Mesothelial cell of epicardium (in vitro differentiated cells): ENCODE measurements at regions not wholly inside any gene's neighbourhood (a gene's known extent, or its start where the extent isn't known, plus 50 kb on each side); places are given as distances from the start of the nearest gene placed in this dataset.

Source experiments
- DNase-seq, 2 experiments: peaks; one replicate each; pipeline ENCODE4 v3.0.0; 2021; ENCODE audit warnings: low spot score in 2 of 2; ENCODE audit not compliant: unreplicated experiment in 2 of 2
- H3K27ac Mint-ChIP-seq: 2 replicates; pipeline ENCODE4 v1.8.0; 2021; ENCODE audit warnings: mixed read lengths
- H3K27me3 Mint-ChIP-seq: 2 replicates; pipeline ENCODE4 v1.8.0; 2021; ENCODE audit warnings: low read depth, mixed read lengths
- H3K36me3 Mint-ChIP-seq: 2 replicates; pipeline ENCODE4 v1.8.0; 2021; ENCODE audit warnings: mixed read lengths
- H3K4me1 Mint-ChIP-seq: 2 replicates; pipeline ENCODE4 v1.8.0; 2021; ENCODE audit warnings: mixed read lengths
- H3K4me3 Mint-ChIP-seq: 2 replicates; pipeline ENCODE4 v1.8.0; 2021; ENCODE audit warnings: mild to moderate bottlenecking, moderate library complexity, mixed read lengths
- H3K9me3 Mint-ChIP-seq: 2 replicates; pipeline ENCODE4 v1.8.0; 2021; ENCODE audit warnings: mixed read lengths
- TF ChIP-seq, protein P1 (sequence below): fragments of 200-600 bp; sonication (generic); IDR thresholded peaks from one replicate; pipeline ENCODE4 v1.5.0; 2021; ENCODE audit warnings: antibody characterized with exemption; ENCODE audit not compliant: unreplicated experiment

DNA sequence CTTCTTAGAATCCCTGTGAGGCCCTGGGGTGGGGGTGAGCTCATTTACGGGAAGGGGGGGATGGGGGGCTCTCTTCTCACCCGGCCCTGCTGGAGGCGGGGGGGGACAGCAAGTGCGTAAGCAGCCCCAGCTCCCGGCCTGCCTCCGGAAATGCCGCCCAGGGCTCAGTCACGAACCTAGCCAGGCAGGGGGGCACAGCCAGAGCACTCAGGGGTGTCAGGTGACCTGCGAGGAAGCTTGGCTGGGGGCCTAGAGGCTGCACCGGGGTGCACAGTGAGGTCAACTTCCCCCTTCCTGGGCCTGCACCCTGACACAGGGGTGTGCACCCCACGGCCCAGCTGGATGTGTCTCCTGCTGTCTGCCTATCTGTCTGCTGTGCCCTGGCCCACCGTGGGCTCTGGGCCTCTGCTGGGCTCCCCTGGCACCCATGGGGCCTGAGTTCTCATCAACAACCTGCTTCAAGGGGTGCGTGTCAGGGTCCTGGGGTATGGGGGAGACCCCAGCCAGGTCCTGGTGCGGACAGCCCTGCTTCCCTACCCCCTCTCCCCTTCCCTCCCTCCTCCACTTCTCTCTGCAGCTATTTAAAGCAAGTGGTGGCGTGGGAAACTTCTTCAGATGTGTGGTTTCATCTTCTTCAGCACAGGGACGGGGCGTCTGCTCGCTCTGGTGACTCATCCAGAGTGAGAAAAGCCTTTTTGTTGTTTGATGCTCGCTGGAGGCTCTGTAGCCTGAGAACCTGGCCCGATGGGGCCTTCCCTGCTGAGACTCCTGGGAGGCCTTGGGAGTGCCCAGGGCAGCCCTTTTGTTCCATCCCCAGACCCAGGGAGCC lies 92.5 kb upstream of the RUNX3 start:
- TF ChIP-seq, protein P1, sequence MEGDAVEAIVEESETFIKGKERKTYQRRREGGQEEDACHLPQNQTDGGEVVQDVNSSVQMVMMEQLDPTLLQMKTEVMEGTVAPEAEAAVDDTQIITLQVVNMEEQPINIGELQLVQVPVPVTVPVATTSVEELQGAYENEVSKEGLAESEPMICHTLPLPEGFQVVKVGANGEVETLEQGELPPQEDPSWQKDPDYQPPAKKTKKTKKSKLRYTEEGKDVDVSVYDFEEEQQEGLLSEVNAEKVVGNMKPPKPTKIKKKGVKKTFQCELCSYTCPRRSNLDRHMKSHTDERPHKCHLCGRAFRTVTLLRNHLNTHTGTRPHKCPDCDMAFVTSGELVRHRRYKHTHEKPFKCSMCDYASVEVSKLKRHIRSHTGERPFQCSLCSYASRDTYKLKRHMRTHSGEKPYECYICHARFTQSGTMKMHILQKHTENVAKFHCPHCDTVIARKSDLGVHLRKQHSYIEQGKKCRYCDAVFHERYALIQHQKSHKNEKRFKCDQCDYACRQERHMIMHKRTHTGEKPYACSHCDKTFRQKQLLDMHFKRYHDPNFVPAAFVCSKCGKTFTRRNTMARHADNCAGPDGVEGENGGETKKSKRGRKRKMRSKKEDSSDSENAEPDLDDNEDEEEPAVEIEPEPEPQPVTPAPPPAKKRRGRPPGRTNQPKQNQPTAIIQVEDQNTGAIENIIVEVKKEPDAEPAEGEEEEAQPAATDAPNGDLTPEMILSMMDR, result no peak
- no peaks in the 10 kb centered on the region for H3K27me3 Mint-ChIP-seq
- H3K4me1 Mint-ChIP-seq, result peaks cover 12% of the 10 kb centered on the region
- no peak for DNase-seq
- no peak overlapping the region for H3K4me3 Mint-ChIP-seq
- H3K36me3 Mint-ChIP-seq, result no peaks in the 10 kb centered on the region
- H3K9me3 Mint-ChIP-seq, result no peaks in the 10 kb centered on the region
- peak overlapping the region; percentile 47 for H3K27ac Mint-ChIP-seq

- no peak overlapping the region for H3K27ac Mint-ChIP-seq
- peaks cover 12% of the 10 kb centered on the region for H3K4me1 Mint-ChIP-seq
- no peaks in the 10 kb centered on the region for H3K36me3 Mint-ChIP-seq
- no peak overlapping the region for H3K4me3 Mint-ChIP-seq
- DNase-seq, result no peak
- no peaks in the 10 kb centered on the region for H3K27me3 Mint-ChIP-seq
- TF ChIP-seq, protein P1, result no peak
- no peaks in the 10 kb centered on the region for H3K9me3 Mint-ChIP-seq
Measured at GRCh38 chr1:25021591-25022215, 91.6 kb upstream of the RUNX3 start.

- no peak overlapping the region for H3K4me3 Mint-ChIP-seq
- TF ChIP-seq, protein P1, result no peak
- H3K27ac Mint-ChIP-seq, result no peak overlapping the region
- H3K36me3 Mint-ChIP-seq, result no peaks in the 10 kb centered on the region
- DNase-seq, result no peak
- peaks cover 12% of the 10 kb centered on the region for H3K4me1 Mint-ChIP-seq
- no peaks in the 10 kb centered on the region for H3K27me3 Mint-ChIP-seq
- H3K9me3 Mint-ChIP-seq, result no peaks in the 10 kb centered on the region
Measured at GRCh38 chr1:25020851-25021590, 90.9 kb upstream of the RUNX3 start.

- no peaks in the 10 kb centered on the region for H3K9me3 Mint-ChIP-seq
- H3K27ac Mint-ChIP-seq, result no peak overlapping the region
- no peaks in the 10 kb centered on the region for H3K36me3 Mint-ChIP-seq
- TF ChIP-seq, protein P1, result no peak
- no peaks in the 10 kb centered on the region for H3K27me3 Mint-ChIP-seq
- H3K4me3 Mint-ChIP-seq, result no peak overlapping the region
- no peak for DNase-seq
- H3K4me1 Mint-ChIP-seq, result peaks cover 12% of the 10 kb centered on the region
Measured at GRCh38 chr1:25020173-25020845, 90.2 kb upstream of the RUNX3 start.

DNA sequence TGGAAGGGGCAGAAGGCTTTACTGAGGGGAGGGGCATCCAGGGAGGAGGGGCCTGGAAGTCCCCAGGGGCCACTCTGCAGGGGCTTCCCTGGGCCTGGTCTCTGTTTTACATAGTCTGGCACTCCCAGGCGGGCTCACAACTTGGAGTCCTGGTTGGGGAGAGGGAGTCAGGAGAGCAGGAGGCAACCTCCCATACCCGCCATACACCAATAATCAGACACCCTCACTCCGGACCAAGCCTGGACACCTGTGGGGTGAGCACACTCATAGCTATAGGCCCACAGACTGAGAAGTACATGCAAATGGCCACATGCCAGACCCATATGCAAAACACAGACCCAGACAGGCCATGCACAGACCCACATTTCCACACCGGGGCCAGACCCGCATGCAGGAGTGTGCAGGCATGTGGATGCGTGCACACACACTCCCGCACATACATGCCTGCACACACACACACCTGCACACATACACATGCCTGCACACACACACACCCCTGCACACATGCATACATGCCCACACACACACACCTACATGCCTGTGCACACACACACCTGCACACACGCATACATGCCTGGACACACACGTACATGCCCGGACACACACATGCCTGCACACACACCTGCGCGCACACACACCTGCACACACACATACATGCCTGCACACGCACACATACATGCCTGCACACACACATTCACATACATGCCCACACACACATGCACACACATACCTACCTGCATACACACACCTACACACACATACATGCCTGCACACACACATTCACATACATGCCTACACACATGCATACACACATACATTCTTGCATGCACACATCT lies 89.5 kb upstream of the RUNX3 start:
- Mint-ChIP-seq H3K36me3 (no peaks in the 10 kb centered on the region), H3K4me1 (peaks cover 12% of the 10 kb centered on the region)

More for the DNA sequence above, 89.5 kb upstream of the RUNX3 start:
- Mint-ChIP-seq H3K4me3 (no peak overlapping the region), H3K27me3 (no peaks in the 10 kb centered on the region), H3K9me3 (no peaks in the 10 kb centered on the region), H3K27ac (no peak overlapping the region)
- DNase-seq, result no peak
- TF ChIP-seq, protein P1, result no peak
